NCI-H82 treated with DMSO at 0.1 percent for 48 hours (cell line): ENCODE measurements at regions not wholly inside any gene's neighbourhood (a gene's known extent, or its start where the extent isn't known, plus 50 kb on each side); places are given as distances from the start of the nearest gene placed in this dataset.
"Not testable (repeated sequence)": the region's sequence is repeated elsewhere in the genome, so short reads cannot be mapped to it uniquely, and the experiment has no call there.

Experiments
- DNase-seq: peaks from one replicate; lab custom pipeline; 2025; ENCODE audit not compliant: unreplicated experiment; lab: John Stamatoyannopoulos, UW

GRCh38 chr2:40564184-40564583, 112.3 kb upstream of the SLC8A1 start:
- no peak for DNase-seq

- DNase-seq = no peak
Measured at GRCh38 chr2:40579247-40579646, 127.4 kb upstream of the SLC8A1 start.

- no peak for DNase-seq
Measured at GRCh38 chr2:40584432-40584831, 132.5 kb upstream of the SLC8A1 start.

GRCh38 chr2:40591774-40592173, 139.9 kb upstream of the SLC8A1 start:
- no peak for DNase-seq

GRCh38 chr2:40592218-40592617, 140.3 kb upstream of the SLC8A1 start:
- no peak for DNase-seq

- no peak for DNase-seq
Measured at GRCh38 chr2:40606862-40607261, 155.0 kb upstream of the SLC8A1 start.

- peak; percentile 20 for DNase-seq
Measured at GRCh38 chr2:40611196-40611595, 159.3 kb upstream of the SLC8A1 start.

GRCh38 chr2:40625849-40626248, 174.0 kb upstream of the SLC8A1 start:
- DNase-seq = no peak

- DNase-seq = no peak
Measured at GRCh38 chr2:40628556-40628955, 176.7 kb upstream of the SLC8A1 start.

- no peak for DNase-seq
Measured at GRCh38 chr2:40629768-40630434, 178.0 kb upstream of the SLC8A1 start.

- no peak for DNase-seq
Measured at GRCh38 chr2:40639320-40639719, 187.4 kb upstream of the SLC8A1 start.

- no peak for DNase-seq
Measured at GRCh38 chr2:40642237-40642636, 190.3 kb upstream of the SLC8A1 start.

- DNase-seq = no peak
Measured at GRCh38 chr2:40642726-40643125, 190.8 kb upstream of the SLC8A1 start.

- DNase-seq = no peak
Measured at GRCh38 chr2:40646642-40647041, 194.8 kb upstream of the SLC8A1 start.

GRCh38 chr2:40652155-40652554, 200.3 kb upstream of the SLC8A1 start:
- DNase-seq = no peak

- DNase-seq = no peak
Measured at GRCh38 chr2:40653829-40654228, 201.9 kb upstream of the SLC8A1 start.

GRCh38 chr2:40654346-40654745, 202.5 kb upstream of the SLC8A1 start:
- no peak for DNase-seq

- no peak for DNase-seq
Measured at GRCh38 chr2:40658941-40659340, 207.1 kb upstream of the SLC8A1 start.

GRCh38 chr2:40665493-40666232, 213.8 kb upstream of the SLC8A1 start:
- DNase-seq = no peak

GRCh38 chr2:40666398-40666797, 214.5 kb upstream of the SLC8A1 start:
- no peak for DNase-seq

- no peak for DNase-seq
Measured at GRCh38 chr2:40668425-40668824, 216.5 kb upstream of the SLC8A1 start.

- DNase-seq = not testable (repeated sequence)
Measured at GRCh38 chr2:40676134-40676790, 224.4 kb upstream of the SLC8A1 start.
